ENCODE measurements at regions not wholly inside any gene's neighbourhood (a gene's known extent, or its start where the extent isn't known, plus 50 kb on each side); places are given as distances from the start of the nearest gene placed in this dataset.

DNA sequence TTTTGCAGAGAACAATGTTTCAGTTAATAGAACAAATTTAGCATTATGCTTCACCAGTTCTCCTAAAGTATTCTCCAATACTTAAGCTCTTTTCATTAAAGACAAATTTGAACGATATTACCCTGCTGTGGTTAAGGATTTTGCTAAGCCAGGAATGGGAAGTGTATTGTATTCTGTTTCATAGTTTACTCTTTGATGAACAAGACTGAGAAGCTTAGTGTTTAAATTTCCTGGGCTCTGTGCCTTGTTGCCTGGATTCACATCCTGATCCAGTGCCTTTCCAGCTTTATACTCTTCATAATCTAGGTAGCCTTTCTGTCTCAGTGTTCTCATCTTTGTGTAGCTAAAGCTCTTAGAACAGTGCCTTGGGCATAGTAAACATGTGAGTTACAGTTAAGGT is 58.6 kb upstream of the GLS start:
- no peak overlapping the region for H3K4me3 ChIP-seq (ENCODE audit: low read length)
- TF ChIP-seq, protein P1, sequence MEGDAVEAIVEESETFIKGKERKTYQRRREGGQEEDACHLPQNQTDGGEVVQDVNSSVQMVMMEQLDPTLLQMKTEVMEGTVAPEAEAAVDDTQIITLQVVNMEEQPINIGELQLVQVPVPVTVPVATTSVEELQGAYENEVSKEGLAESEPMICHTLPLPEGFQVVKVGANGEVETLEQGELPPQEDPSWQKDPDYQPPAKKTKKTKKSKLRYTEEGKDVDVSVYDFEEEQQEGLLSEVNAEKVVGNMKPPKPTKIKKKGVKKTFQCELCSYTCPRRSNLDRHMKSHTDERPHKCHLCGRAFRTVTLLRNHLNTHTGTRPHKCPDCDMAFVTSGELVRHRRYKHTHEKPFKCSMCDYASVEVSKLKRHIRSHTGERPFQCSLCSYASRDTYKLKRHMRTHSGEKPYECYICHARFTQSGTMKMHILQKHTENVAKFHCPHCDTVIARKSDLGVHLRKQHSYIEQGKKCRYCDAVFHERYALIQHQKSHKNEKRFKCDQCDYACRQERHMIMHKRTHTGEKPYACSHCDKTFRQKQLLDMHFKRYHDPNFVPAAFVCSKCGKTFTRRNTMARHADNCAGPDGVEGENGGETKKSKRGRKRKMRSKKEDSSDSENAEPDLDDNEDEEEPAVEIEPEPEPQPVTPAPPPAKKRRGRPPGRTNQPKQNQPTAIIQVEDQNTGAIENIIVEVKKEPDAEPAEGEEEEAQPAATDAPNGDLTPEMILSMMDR (conservative IDR thresholded peaks at IDR 0.05; ENCODE audit: low read depth, low read length): no peak
- DNase-seq (ENCODE audit: low read depth): no peak

DNA sequence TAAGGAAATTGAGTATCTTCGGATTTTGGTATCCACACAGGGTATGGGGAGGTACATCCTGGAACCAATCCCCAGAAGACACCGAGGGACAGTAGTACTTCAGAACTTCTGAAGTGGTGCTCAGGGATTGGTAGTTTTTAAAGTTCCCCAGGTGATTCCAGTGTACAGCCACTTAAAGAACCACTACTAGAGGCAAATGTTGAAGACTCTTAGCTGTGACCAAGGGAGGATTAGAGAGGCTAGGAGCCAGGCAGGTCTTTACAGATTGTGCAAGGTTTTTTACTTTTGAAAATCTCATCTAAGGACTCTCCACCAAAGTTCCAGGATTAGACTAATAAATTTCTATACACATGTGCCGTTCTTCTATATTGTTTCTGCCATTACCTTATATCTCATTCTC is 52.9 kb upstream of the GLS start:
- no peak overlapping the region for H3K4me3 ChIP-seq (ENCODE audit: low read length)
- TF ChIP-seq, protein P1 (conservative IDR thresholded peaks at IDR 0.05; ENCODE audit: low read depth, low read length): no peak
- no peak for DNase-seq (ENCODE audit: low read depth)

DNA sequence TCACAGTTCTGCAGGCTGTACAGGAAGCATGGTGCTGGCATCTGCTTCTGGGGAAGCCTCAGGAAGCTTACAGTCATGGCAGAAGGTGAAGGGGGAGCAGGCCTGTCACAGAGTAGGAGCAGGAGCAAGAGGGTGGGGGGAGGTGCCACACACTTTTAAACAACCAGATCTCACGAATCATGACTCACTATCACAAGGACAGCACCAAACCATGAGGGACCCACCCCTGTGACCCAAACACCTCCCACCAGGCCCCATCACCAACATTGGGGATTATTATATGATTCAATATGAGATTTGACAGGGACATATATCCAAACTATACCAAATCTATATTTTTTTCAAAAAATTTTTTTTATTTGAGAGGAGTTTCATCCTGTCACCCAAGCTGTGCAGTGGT is 51.0 kb upstream of the GLS start:
- TF ChIP-seq, protein P1 (conservative IDR thresholded peaks at IDR 0.05; ENCODE audit: low read depth, low read length): no peak

More for the DNA sequence above, 51.0 kb upstream of the GLS start:
- DNase-seq (ENCODE audit: low read depth): no peak
- no peak overlapping the region for H3K4me3 ChIP-seq (ENCODE audit: low read length)

Measured in retinal pigment epithelial cell (primary cell).